Liver (tissue), 8 donors: ENCODE measurements at regions not wholly inside any gene's neighbourhood (a gene's known extent, or its start where the extent isn't known, plus 50 kb on each side); places are given as distances from the start of the nearest gene placed in this dataset.

Experiments
- DNase-seq: peaks from one replicate; pipeline ENCODE4 v3.0.0-alpha.2; 2017; ENCODE audit warnings: low spot score
- H3K27ac ChIP-seq, 2 donors: one replicate each; pipeline ENCODE4 v1.7.0; 2013; ENCODE audit warnings: inconsistent platforms in 2 of 2, low read length in 2 of 2, control low read depth in 1 of 2, low read depth in 1 of 2, mild to moderate bottlenecking in 1 of 2
- H3K27me3 ChIP-seq, 4 donors: one replicate each; pipeline versions ENCODE4 v1.6.1 to v1.7.0; 2013; ENCODE audit warnings: low read length in 3 of 4, inconsistent platforms in 1 of 4, mild to moderate bottlenecking in 1 of 4, moderate library complexity in 1 of 4; ENCODE audit not compliant: control insufficient read depth in 4 of 4, insufficient read depth in 4 of 4
- H3K36me3 ChIP-seq, 4 donors: one replicate each; pipeline versions ENCODE4 v1.6.1 to v1.7.0; 2013; ENCODE audit warnings: low read length in 3 of 4, mild to moderate bottlenecking in 3 of 4, low read depth in 1 of 4, moderate library complexity in 1 of 4; ENCODE audit not compliant: control insufficient read depth in 4 of 4, insufficient read depth in 3 of 4
- H3K4me1 ChIP-seq, 4 donors: one replicate each; pipeline versions ENCODE4 v1.6.1 to v1.7.0; 2013; ENCODE audit warnings: low read length in 3 of 4, mild to moderate bottlenecking in 3 of 4, moderate library complexity in 1 of 4; ENCODE audit not compliant: control insufficient read depth in 4 of 4, insufficient read depth in 4 of 4
- H3K4me3 ChIP-seq, 3 donors: one replicate each; pipeline versions ENCODE4 v1.6.1 to v1.7.0; 2013; ENCODE audit warnings: low read length in 3 of 3, control low read depth in 1 of 3, low read depth in 1 of 3, mild to moderate bottlenecking in 1 of 3
- H3K9ac ChIP-seq, 2 donors: one replicate each; pipeline ENCODE4 v1.7.0; 2013; ENCODE audit warnings: low read length in 2 of 2, mild to moderate bottlenecking in 2 of 2, moderate library complexity in 2 of 2, control low read depth in 1 of 2, low read depth in 1 of 2
- H3K9me3 ChIP-seq, 4 donors: one replicate each; pipeline versions ENCODE4 v1.6.1 to v1.7.0; 2013; ENCODE audit warnings: low read length in 3 of 4; ENCODE audit not compliant: control insufficient read depth in 4 of 4
- EGR1 ChIP-seq, 2 donors: IDR thresholded peaks; 2 replicates each; pipeline ENCODE4 v1.6.1; 2016 to 2018; ENCODE audit warnings: antibody characterized with exemption in 2 of 2, low read depth in 2 of 2
- FOXA1 ChIP-seq: IDR thresholded peaks from 2 replicates; pipeline ENCODE4 v1.6.1; 2016; ENCODE audit warnings: antibody characterized with exemption
- FOXA2 ChIP-seq: IDR thresholded peaks from 2 replicates; pipeline ENCODE4 v1.6.1; 2016; ENCODE audit warnings: antibody characterized with exemption
- GABPA ChIP-seq, 2 donors: IDR thresholded peaks in 1 of 2; conservative IDR thresholded peaks in 1 of 2; 2 replicates each; pipeline ENCODE4 v1.6.1; 2016; ENCODE audit warnings: antibody characterized with exemption in 2 of 2, mild to moderate bottlenecking in 1 of 2, moderate library complexity in 1 of 2
- HNF4A ChIP-seq, 2 donors: conservative IDR thresholded peaks; 2 replicates each; pipeline ENCODE4 v1.6.1; 2016; ENCODE audit warnings: antibody characterized with exemption in 2 of 2, mild to moderate bottlenecking in 2 of 2
- HNF4G ChIP-seq: IDR thresholded peaks from 2 replicates; pipeline ENCODE4 v1.6.1; 2016; ENCODE audit warnings: antibody characterized with exemption
- JUND ChIP-seq, 2 donors: IDR thresholded peaks; 2 replicates each; pipeline ENCODE4 v1.6.1; 2016; ENCODE audit warnings: antibody characterized with exemption in 2 of 2
- NR2F2 ChIP-seq: IDR thresholded peaks from 2 replicates; pipeline ENCODE4 v1.6.1; 2016; ENCODE audit warnings: antibody characterized with exemption
- RAD21 ChIP-seq, 2 donors: IDR thresholded peaks; 2 replicates each; pipeline ENCODE4 v1.6.1; 2016; ENCODE audit warnings: antibody characterized with exemption in 2 of 2, mild to moderate bottlenecking in 2 of 2
- RXRA ChIP-seq, 2 donors: IDR thresholded peaks; 2 replicates each; pipeline ENCODE4 v1.6.1; 2017 to 2018; ENCODE audit warnings: antibody characterized with exemption in 2 of 2, mild to moderate bottlenecking in 1 of 2
- SP1 ChIP-seq: IDR thresholded peaks from 2 replicates; pipeline ENCODE4 v1.6.1; 2018; ENCODE audit warnings: antibody characterized with exemption, mild to moderate bottlenecking
- TAF1 ChIP-seq: conservative IDR thresholded peaks from 2 replicates; pipeline ENCODE4 v1.6.1; 2016; ENCODE audit warnings: antibody characterized with exemption, mild to moderate bottlenecking
- YY1 ChIP-seq: IDR thresholded peaks from 2 replicates; pipeline ENCODE4 v1.6.1; 2016; ENCODE audit warnings: antibody characterized with exemption, mild to moderate bottlenecking
- WGBS: extraction: QIAGEN DNeasy Blood & Tissue Kit; methylation state at CpG from one replicate; pipeline ENCODE4 v1.1.7; 2013; 5-methylcytosine and 5-hydroxymethylcytosine counted together
- TF ChIP-seq, protein P1 (sequence below): IDR thresholded peaks from 2 replicates; pipeline ENCODE4 v1.6.1; 2016; ENCODE audit warnings: antibody characterized with exemption
- TF ChIP-seq, protein P2 (sequence below): IDR thresholded peaks from 2 replicates; pipeline ENCODE4 v1.6.1; 2016; ENCODE audit warnings: antibody characterized with exemption, mild to moderate bottlenecking
- TF ChIP-seq, protein P3 (sequence below): fragments of 150-350 bp; IDR thresholded peaks from 2 replicates; pipeline ENCODE4 v1.5.1; 2017; ENCODE audit warnings: improper control_type of control experiment, low read depth, low read length; ENCODE audit not compliant: missing input control
- TF ChIP-seq, protein P4 (sequence below): IDR thresholded peaks from 2 replicates; pipeline ENCODE4 v1.6.1; 2016; ENCODE audit warnings: antibody characterized with exemption
- TF ChIP-seq, protein P5 (sequence below): IDR thresholded peaks from 2 replicates; pipeline ENCODE4 v1.6.1; 2016; ENCODE audit warnings: antibody characterized with exemption
- donor health status: healthy.
- donor health status: healthy.
- donor health status: healthy.
- donor health status: healthy.
- donor health status: healthy.

DNA sequence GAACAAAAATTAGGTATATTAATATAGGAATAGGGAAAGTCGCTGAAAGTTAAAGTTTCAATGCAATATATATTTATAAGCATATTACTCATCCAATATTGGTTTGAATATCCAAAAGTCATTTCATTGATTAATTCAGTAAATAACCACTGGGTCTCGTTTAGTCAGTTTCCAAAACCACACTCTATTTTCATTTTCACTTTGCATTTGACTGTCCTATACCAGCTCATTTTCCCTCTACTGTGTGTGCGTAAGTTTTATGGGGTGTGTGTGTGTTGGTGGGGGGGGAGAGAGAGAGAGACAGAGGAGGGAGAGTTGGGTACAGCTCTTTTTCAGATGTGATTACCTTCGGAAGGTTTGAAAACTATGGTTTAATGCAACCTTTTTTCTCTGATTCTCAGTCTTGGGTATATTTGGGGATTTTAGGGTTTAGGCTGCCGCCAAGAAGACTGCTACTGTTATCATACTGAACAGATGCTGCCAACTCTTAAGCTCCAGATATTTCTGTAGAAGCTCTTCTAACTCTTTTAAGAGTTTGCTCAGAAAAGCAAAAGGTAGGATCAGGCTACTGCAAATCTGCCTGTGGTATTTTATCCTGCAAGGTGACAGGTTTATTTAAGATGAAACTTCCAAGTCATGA is 1427.4 kb downstream of the PCDH7 start:
- H3K27ac ChIP-seq: no peak overlapping the region
- no peak overlapping the region for H3K9ac ChIP-seq
- TF ChIP-seq HNF4A (conservative IDR thresholded peaks at IDR 0.05): no peak
- TF ChIP-seq YY1: no peak
- TF ChIP-seq, protein P1, sequence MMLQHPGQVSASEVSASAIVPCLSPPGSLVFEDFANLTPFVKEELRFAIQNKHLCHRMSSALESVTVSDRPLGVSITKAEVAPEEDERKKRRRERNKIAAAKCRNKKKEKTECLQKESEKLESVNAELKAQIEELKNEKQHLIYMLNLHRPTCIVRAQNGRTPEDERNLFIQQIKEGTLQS: no peak
- TF ChIP-seq FOXA1: no peak
- no peak for TF ChIP-seq EGR1 (IDR thresholded peaks at IDR 0.05; ENCODE audit: low read depth in 2 of 2)
- no peak for TF ChIP-seq FOXA2
- H3K36me3 ChIP-seq: no peaks in the 10 kb centered on the region
- H3K4me1 ChIP-seq: no peaks in the 10 kb centered on the region
- H3K4me3 ChIP-seq: no peak overlapping the region
- no peaks in the 10 kb centered on the region for H3K9me3 ChIP-seq
- WGBS: 72% methylated on average over 5 of the region's 5 CpGs
- no peak for DNase-seq
- H3K27me3 ChIP-seq: no peaks in the 10 kb centered on the region

DNA sequence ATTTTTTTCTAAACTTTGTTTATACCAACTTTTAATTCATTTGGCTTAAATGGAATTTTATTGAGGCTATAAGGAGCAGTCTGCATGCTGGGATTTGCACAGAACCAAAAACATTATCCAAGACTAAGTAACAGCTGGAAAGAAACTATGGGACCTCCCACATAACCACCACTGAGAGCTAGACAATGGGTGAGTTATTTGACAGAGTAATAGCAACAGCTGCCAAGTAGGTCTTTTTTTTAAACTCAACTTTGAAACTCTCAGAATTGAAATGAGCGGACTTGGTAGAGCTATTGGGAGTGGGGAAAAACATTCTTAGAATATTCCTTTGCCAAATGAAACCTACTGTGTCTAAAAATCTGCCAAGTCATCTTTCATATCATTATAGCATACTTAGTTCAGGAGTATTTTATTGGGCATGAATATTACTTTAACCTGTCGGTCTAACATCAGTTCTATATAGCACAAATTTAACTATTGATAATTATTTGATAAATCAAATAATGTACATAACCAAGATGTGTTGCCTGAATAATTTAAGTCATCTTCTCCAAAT is 1428.0 kb downstream of the PCDH7 start:
- no peak for DNase-seq
- Histone ChIP-seq H3K27me3 (no peaks in the 10 kb centered on the region), H3K4me3 (no peak overlapping the region), H3K36me3 (no peaks in the 10 kb centered on the region), H3K9ac (no peak overlapping the region), H3K9me3 (no peaks in the 10 kb centered on the region), H3K4me1 (no peaks in the 10 kb centered on the region), H3K27ac (no peak overlapping the region)
- WGBS: 82% methylated on average over 2 of the region's 2 CpGs
- TF ChIP-seq TAF1 (no peak), FOXA2 (no peak), JUND (IDR thresholded peaks at IDR 0.05) (no peak), GABPA (IDR thresholded peaks at IDR 0.05 in 1 of 2, conservative IDR thresholded peaks at IDR 0.05 in 1 of 2) (no peak), NR2F2 (no peak), EGR1 (IDR thresholded peaks at IDR 0.05; ENCODE audit: low read depth in 2 of 2) (no peak), HNF4G (no peak), RAD21 (IDR thresholded peaks at IDR 0.05) (no peak), SP1 (no peak), RXRA (IDR thresholded peaks at IDR 0.05) (no peak), YY1 (no peak), HNF4A (conservative IDR thresholded peaks at IDR 0.05) (no peak), FOXA1 (no peak)
- TF ChIP-seq, protein P2, sequence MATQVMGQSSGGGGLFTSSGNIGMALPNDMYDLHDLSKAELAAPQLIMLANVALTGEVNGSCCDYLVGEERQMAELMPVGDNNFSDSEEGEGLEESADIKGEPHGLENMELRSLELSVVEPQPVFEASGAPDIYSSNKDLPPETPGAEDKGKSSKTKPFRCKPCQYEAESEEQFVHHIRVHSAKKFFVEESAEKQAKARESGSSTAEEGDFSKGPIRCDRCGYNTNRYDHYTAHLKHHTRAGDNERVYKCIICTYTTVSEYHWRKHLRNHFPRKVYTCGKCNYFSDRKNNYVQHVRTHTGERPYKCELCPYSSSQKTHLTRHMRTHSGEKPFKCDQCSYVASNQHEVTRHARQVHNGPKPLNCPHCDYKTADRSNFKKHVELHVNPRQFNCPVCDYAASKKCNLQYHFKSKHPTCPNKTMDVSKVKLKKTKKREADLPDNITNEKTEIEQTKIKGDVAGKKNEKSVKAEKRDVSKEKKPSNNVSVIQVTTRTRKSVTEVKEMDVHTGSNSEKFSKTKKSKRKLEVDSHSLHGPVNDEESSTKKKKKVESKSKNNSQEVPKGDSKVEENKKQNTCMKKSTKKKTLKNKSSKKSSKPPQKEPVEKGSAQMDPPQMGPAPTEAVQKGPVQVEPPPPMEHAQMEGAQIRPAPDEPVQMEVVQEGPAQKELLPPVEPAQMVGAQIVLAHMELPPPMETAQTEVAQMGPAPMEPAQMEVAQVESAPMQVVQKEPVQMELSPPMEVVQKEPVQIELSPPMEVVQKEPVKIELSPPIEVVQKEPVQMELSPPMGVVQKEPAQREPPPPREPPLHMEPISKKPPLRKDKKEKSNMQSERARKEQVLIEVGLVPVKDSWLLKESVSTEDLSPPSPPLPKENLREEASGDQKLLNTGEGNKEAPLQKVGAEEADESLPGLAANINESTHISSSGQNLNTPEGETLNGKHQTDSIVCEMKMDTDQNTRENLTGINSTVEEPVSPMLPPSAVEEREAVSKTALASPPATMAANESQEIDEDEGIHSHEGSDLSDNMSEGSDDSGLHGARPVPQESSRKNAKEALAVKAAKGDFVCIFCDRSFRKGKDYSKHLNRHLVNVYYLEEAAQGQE: no peak
- TF ChIP-seq, protein P1: no peak
- TF ChIP-seq, protein P3, sequence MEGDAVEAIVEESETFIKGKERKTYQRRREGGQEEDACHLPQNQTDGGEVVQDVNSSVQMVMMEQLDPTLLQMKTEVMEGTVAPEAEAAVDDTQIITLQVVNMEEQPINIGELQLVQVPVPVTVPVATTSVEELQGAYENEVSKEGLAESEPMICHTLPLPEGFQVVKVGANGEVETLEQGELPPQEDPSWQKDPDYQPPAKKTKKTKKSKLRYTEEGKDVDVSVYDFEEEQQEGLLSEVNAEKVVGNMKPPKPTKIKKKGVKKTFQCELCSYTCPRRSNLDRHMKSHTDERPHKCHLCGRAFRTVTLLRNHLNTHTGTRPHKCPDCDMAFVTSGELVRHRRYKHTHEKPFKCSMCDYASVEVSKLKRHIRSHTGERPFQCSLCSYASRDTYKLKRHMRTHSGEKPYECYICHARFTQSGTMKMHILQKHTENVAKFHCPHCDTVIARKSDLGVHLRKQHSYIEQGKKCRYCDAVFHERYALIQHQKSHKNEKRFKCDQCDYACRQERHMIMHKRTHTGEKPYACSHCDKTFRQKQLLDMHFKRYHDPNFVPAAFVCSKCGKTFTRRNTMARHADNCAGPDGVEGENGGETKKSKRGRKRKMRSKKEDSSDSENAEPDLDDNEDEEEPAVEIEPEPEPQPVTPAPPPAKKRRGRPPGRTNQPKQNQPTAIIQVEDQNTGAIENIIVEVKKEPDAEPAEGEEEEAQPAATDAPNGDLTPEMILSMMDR: no peak
- TF ChIP-seq, protein P4, sequence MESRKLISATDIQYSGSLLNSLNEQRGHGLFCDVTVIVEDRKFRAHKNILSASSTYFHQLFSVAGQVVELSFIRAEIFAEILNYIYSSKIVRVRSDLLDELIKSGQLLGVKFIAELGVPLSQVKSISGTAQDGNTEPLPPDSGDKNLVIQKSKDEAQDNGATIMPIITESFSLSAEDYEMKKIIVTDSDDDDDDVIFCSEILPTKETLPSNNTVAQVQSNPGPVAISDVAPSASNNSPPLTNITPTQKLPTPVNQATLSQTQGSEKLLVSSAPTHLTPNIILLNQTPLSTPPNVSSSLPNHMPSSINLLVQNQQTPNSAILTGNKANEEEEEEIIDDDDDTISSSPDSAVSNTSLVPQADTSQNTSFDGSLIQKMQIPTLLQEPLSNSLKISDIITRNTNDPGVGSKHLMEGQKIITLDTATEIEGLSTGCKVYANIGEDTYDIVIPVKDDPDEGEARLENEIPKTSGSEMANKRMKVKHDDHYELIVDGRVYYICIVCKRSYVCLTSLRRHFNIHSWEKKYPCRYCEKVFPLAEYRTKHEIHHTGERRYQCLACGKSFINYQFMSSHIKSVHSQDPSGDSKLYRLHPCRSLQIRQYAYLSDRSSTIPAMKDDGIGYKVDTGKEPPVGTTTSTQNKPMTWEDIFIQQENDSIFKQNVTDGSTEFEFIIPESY: no peak
- TF ChIP-seq, protein P5, sequence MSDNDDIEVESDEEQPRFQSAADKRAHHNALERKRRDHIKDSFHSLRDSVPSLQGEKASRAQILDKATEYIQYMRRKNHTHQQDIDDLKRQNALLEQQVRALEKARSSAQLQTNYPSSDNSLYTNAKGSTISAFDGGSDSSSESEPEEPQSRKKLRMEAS: no peak
